CD14-positive monocyte (primary cell): ENCODE measurements at regions not wholly inside any gene's neighbourhood (a gene's known extent, or its start where the extent isn't known, plus 50 kb on each side); places are given as distances from the start of the nearest gene placed in this dataset.

Experiments
- DNase-seq, 3 donors: peaks; one replicate each; pipeline ENCODE4 v3.0.0-alpha.2; 2011 to 2022
- H2AFZ ChIP-seq: 2 replicates; pipeline ENCODE4 v1.6.0; 2012; ENCODE audit warnings: mild to moderate bottlenecking, low read depth, low read length, inconsistent platforms; ENCODE audit not compliant: insufficient read depth, poor library complexity, severe bottlenecking
- H3K27ac ChIP-seq, 2 donors: 1 replicate in 1 of 2; 2 replicates in 1 of 2; pipeline ENCODE4 v1.5.1; 2012 to 2013; ENCODE audit warnings: low read length in 2 of 2, control low read depth in 1 of 2, inconsistent platforms in 1 of 2, low read depth in 1 of 2, mild to moderate bottlenecking in 1 of 2
- H3K27me3 ChIP-seq, 2 donors: one replicate each; pipeline versions ENCODE4 v1.6.0 to v1.6.1; 2011 to 2013; ENCODE audit warnings: low read length in 2 of 2; ENCODE audit not compliant: control insufficient read depth in 2 of 2, insufficient read depth in 2 of 2
- H3K36me3 ChIP-seq, 2 donors: replicated peaks in 1 of 2; 1 replicate in 1 of 2; 2 replicates in 1 of 2; pipeline versions ENCODE4 v1.5.1 to v1.6.1; 2012 to 2013; ENCODE audit warnings: low read length in 2 of 2, control low read depth in 1 of 2, inconsistent platforms in 1 of 2, mild to moderate bottlenecking in 1 of 2; ENCODE audit not compliant: insufficient read depth in 2 of 2, control insufficient read depth in 1 of 2
- H3K4me1 ChIP-seq, 2 donors: 1 replicate in 1 of 2; 2 replicates in 1 of 2; pipeline versions ENCODE4 v1.5.1 to v1.6.1; 2012 to 2013; ENCODE audit warnings: low read length in 2 of 2, control low read depth in 1 of 2, inconsistent platforms in 1 of 2, mild to moderate bottlenecking in 1 of 2, moderate library complexity in 1 of 2; ENCODE audit not compliant: insufficient read depth in 2 of 2, control insufficient read depth in 1 of 2
- H3K4me2 ChIP-seq: replicated peaks from 2 replicates; pipeline ENCODE3; 2012; ENCODE audit warnings: low read length, moderate library complexity, mild to moderate bottlenecking; ENCODE audit not compliant: poor library complexity, severe bottlenecking; ENCODE audit errors: extremely low read depth
- H3K4me3 ChIP-seq, 3 experiments: fragments of 200-600 bp in 1 of 3; sonication (generic) in 1 of 3; replicated peaks in 1 of 3; 1 replicate in 2 of 3; 2 replicates in 1 of 3; pipeline ENCODE4 v1.5.1; 2011 to 2013; ENCODE audit warnings: low read length in 3 of 3, mild to moderate bottlenecking in 3 of 3, control low read depth in 2 of 3, low read depth in 2 of 3, inconsistent platforms in 1 of 3, moderate library complexity in 1 of 3
- H3K79me2 ChIP-seq: 2 replicates; pipeline ENCODE4 v1.6.0; 2012; ENCODE audit warnings: mild to moderate bottlenecking, control low read depth, inconsistent platforms, low read length, moderate library complexity; ENCODE audit not compliant: insufficient read depth
- H3K9ac ChIP-seq: 2 replicates; pipeline ENCODE4 v1.6.0; 2017; ENCODE audit warnings: low read length, mild to moderate bottlenecking; ENCODE audit not compliant: insufficient read depth, poor library complexity, severe bottlenecking
- H3K9me3 ChIP-seq, 2 donors: replicated peaks in 1 of 2; 1 replicate in 1 of 2; 2 replicates in 1 of 2; pipeline versions ENCODE4 v1.5.1 to v1.6.1; 2012 to 2013; ENCODE audit warnings: low read length in 2 of 2, control low read depth in 1 of 2; ENCODE audit not compliant: control insufficient read depth in 1 of 2, insufficient read depth in 1 of 2
- H4K20me1 ChIP-seq: 2 replicates; pipeline ENCODE4 v1.6.0; 2012; ENCODE audit warnings: mild to moderate bottlenecking, low read length, control low read depth, moderate library complexity; ENCODE audit not compliant: insufficient read depth
- H3K27ac Mint-ChIP-seq, 7 donors: one replicate each; pipeline ENCODE4 v1.8.0; 2020; ENCODE audit warnings: mild to moderate bottlenecking in 7 of 7, mixed read lengths in 7 of 7, moderate library complexity in 6 of 7, inconsistent platforms in 2 of 7
- H3K27me3 Mint-ChIP-seq, 3 donors: one replicate each; pipeline ENCODE4 v1.8.0; 2021 to 2022; ENCODE audit warnings: low read depth in 3 of 3, mild to moderate bottlenecking in 3 of 3, mixed read lengths in 3 of 3, moderate library complexity in 3 of 3, inconsistent platforms in 1 of 3
- H3K36me3 Mint-ChIP-seq, 2 donors: one replicate each; pipeline ENCODE4 v1.8.0; 2020; ENCODE audit warnings: mixed read lengths in 2 of 2, inconsistent platforms in 1 of 2, mild to moderate bottlenecking in 1 of 2
- H3K4me1 Mint-ChIP-seq: one replicate; pipeline ENCODE4 v1.8.0; 2020; ENCODE audit warnings: mild to moderate bottlenecking, mixed read lengths
- H3K4me3 Mint-ChIP-seq, 2 donors: one replicate each; pipeline ENCODE4 v1.8.0; 2020; ENCODE audit warnings: mild to moderate bottlenecking in 2 of 2, mixed read lengths in 2 of 2, moderate library complexity in 1 of 2
- H3K9me3 Mint-ChIP-seq, 7 donors: one replicate each; pipeline ENCODE4 v1.8.0; 2020 to 2022; ENCODE audit warnings: mixed read lengths in 7 of 7, mild to moderate bottlenecking in 6 of 7, moderate library complexity in 6 of 7, inconsistent platforms in 2 of 7
- CTCF ChIP-seq: fragments of 200-600 bp; IDR thresholded peaks from one replicate; pipeline ENCODE4 v1.8.0; 2022; ENCODE audit warnings: antibody characterized with exemption, mild to moderate bottlenecking
- WGBS: methylation state at CpG from one replicate; pipeline ENCODE4 v1.1.5; 2013; ENCODE audit warnings: missing lambda C conversion rate; ENCODE audit not compliant: insufficient coverage; 5-methylcytosine and 5-hydroxymethylcytosine counted together
- intact Hi-C, 2 donors: fragments of 100-400 bp; cut with micrococcal nuclease; formaldehyde crosslinking; loops; one replicate each; pipeline versions ENCODE4 v1.15.0 to v1.15.1; 2023

GRCh38 chr4:156523991-156524390 lies 447.6 kb downstream of the PDGFC start:
- no peak overlapping the region for H3K4me3 Mint-ChIP-seq
- intact Hi-C loops: no loop called here
- TF ChIP-seq CTCF: no peak
- H3K36me3 Mint-ChIP-seq: no peaks in the 10 kb centered on the region
- no peaks in the 10 kb centered on the region for H3K27me3 Mint-ChIP-seq
- Histone ChIP-seq H3K4me3 (no peak overlapping the region), H3K79me2 (no peaks in the 10 kb centered on the region), H3K9ac (no peak overlapping the region), H3K9me3 (no peaks in the 10 kb centered on the region), H2AFZ (no peak overlapping the region), H3K27me3 (no peaks in the 10 kb centered on the region), H4K20me1 (no peaks in the 10 kb centered on the region), H3K4me1 (no peaks in the 10 kb centered on the region), H3K27ac (no peak overlapping the region), H3K4me2 (no peak overlapping the region), H3K36me3 (no peaks in the 10 kb centered on the region)
- no peak for DNase-seq
- peaks cover 0 to 2% (median 0%) of the 10 kb centered on the region in 7 donors for H3K9me3 Mint-ChIP-seq
- H3K4me1 Mint-ChIP-seq: no peaks in the 10 kb centered on the region
- no CpG with 5 or more reads among the region's 1 CpG for WGBS
- H3K27ac Mint-ChIP-seq: no peak overlapping the region

GRCh38 chr4:156523492-156523891 lies 448.1 kb downstream of the PDGFC start:
- H3K4me1 ChIP-seq: no peaks in the 10 kb centered on the region
- no peaks in the 10 kb centered on the region for H3K79me2 ChIP-seq
- no peak overlapping the region for H3K4me2 ChIP-seq
- TF ChIP-seq CTCF: no peak
- no peaks in the 10 kb centered on the region for H3K36me3 ChIP-seq
- peaks cover 0 to 2% (median 0%) of the 10 kb centered on the region in 7 donors for H3K9me3 Mint-ChIP-seq
- intact Hi-C loops: no loop called here
- no peak overlapping the region for H3K4me3 ChIP-seq
- no peak overlapping the region for H3K27ac ChIP-seq
- no peaks in the 10 kb centered on the region for H3K9me3 ChIP-seq
- H4K20me1 ChIP-seq: no peaks in the 10 kb centered on the region
- no peak overlapping the region for H2AFZ ChIP-seq
- no peaks in the 10 kb centered on the region for H3K27me3 Mint-ChIP-seq
- no peak overlapping the region for H3K27ac Mint-ChIP-seq
- no CpG with 5 or more reads among the region's 3 CpGs for WGBS
- DNase-seq: no peak
- no peaks in the 10 kb centered on the region for H3K4me1 Mint-ChIP-seq
- no peaks in the 10 kb centered on the region for H3K27me3 ChIP-seq
- no peaks in the 10 kb centered on the region for H3K36me3 Mint-ChIP-seq
- H3K9ac ChIP-seq: no peak overlapping the region
- no peak overlapping the region for H3K4me3 Mint-ChIP-seq
